Renal cortical epithelial cell (primary cell): ENCODE measurements at regions not wholly inside any gene's neighbourhood (a gene's known extent, or its start where the extent isn't known, plus 50 kb on each side); places are given as distances from the start of the nearest gene placed in this dataset.

Experiments used
- DNase-seq: peaks from one replicate; pipeline ENCODE4 v3.0.0-alpha.2; 2011; ENCODE audit warnings: low read depth

DNA sequence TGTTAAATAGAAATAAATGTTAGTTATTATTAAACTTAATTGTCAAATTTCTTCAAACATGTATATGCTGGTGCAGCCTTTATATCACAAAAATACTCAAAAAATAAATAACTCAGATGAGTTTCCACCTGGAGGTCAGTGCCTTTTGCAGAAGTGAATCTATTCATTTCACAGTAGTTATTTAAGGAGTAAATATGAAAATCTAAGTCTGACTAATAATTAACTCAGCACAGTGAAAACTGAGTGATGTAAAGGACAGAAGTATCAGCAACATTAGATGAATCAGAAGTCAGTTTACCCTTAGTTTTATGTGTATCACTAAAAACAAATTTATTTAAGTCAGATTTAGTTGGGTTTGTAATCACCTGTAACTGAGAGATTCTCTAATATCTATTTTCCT, 2135.4 kb downstream of the MRPL39 start:
- DNase-seq: no peak

DNA sequence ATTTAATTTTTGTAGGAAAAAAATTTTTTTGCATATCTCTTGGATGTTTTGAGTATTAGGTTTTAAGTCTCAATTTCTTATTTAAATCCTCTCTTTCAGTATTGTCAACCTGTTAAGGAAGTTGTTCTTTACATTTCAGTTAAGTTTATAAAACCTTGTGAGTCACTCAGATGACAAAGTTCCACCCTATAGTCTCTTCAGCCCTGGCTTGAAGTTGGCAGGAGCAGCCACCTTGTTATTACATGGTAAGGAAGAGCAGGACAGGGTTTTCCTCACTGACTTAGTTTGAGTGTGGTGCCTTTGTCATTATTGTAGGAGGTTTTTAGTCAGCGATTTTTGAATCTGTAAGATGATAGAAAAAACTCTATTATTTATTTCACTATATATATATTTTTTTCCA, 2143.9 kb downstream of the MRPL39 start:
- no peak for DNase-seq

GRCh38 chr21:23455676-23456075, 2151.6 kb downstream of the MRPL39 start:
- DNase-seq: no peak

DNA sequence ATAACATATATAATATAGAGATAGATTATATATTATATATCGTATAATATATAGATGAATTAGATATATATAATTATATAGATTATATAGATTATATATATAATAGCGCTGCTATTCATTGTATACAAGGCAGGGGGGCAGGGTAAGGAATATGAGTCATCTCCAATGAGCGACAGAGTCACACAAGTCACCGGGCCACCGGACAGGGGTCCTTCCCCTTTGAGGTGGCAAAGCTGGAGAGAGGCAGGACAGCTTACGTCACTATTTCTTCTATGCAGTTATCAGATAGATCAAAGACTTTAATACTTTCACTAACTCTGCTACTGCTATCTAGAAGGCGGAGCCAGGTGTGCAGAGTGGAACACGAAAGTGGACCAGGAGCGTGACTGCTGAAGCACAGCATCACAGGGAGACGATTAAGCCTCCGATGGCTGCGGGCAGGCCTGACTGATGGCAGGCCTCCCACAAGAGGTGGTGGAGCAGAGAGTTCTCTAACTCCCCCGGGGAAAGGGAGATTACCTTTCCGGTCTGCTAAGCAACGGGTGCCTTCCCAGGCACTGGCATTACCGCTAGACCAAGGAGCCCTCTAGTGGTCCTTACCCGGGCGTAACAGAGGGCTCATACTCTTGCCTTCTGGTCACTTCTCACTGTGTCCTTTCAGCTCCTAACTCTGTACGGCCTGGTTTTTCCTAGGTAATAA, 2154.7 kb downstream of the MRPL39 start:
- DNase-seq: no peak

DNA sequence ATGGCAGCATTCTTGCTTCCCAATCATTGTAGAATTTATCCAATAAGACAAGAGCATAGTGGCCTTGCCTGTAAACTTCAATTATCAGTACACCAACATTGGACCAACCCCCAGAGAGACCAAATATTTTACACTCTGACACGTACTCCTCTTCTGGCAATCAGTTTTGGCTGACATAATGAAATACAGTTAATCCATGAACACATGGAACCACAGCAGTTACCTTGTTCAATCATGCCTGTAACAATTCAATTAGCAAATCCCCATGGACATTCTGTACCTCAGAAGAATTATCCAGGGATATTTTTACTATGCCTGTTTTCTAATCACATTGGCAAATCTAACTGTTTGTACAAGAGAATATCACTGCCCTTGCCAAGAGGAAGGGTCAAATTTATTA, 2162.0 kb downstream of the MRPL39 start:
- no peak for DNase-seq

GRCh38 chr21:23438081-23438480, 2169.2 kb downstream of the MRPL39 start:
- no peak for DNase-seq

- DNase-seq: no peak
Observed at GRCh38 chr21:23402929-23403520, 2204.3 kb downstream of the MRPL39 start.

- no peak for DNase-seq
Observed at GRCh38 chr21:23401278-23401677, 2206.0 kb downstream of the MRPL39 start.

GRCh38 chr21:23398726-23399125, 2208.6 kb downstream of the MRPL39 start:
- no peak for DNase-seq

GRCh38 chr21:23394458-23394857, 2212.8 kb downstream of the MRPL39 start:
- no peak for DNase-seq

GRCh38 chr21:23384679-23385078, 2222.6 kb downstream of the MRPL39 start:
- DNase-seq: no peak

GRCh38 chr21:23374155-23374554, 2233.1 kb downstream of the MRPL39 start:
- no peak for DNase-seq

DNA sequence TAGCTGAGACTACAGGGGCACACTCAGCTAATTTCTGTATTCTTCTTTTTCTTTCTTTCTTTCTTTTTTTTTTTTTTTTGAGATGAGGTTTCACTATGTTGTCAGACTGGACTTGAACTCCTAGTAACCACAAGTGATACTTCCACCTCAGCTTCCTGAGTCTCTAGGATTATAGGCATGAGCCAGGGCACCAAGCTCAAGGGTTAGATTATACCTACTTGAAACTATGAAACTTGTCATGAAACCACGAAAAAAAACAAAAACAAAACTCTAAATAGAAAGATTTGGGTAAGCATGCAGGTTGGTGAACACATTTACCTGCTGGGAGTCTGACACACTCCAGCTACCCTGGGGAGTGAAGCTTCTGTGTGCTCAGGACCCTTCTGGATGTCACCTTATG, 2250.4 kb downstream of the MRPL39 start:
- DNase-seq: no peak

DNA sequence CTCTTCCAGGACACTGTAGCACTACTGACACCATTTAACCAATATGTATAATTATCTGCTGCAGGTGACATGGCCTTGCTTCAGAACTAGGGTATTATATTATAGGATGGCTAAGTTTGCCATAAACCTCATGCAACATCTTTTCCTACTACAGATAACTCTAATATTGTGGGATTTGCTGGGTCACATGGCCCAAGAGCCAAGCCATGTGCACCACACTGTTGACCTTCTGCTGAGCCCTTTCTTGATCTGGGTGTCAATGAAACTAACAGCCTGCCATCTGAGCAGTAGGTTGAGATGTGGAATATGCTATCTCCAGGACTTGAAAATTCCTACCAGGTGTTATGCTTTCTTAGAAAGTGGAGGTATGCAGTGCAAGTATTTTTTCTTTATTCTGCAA, 2291.1 kb downstream of the MRPL39 start:
- DNase-seq: no peak

DNA sequence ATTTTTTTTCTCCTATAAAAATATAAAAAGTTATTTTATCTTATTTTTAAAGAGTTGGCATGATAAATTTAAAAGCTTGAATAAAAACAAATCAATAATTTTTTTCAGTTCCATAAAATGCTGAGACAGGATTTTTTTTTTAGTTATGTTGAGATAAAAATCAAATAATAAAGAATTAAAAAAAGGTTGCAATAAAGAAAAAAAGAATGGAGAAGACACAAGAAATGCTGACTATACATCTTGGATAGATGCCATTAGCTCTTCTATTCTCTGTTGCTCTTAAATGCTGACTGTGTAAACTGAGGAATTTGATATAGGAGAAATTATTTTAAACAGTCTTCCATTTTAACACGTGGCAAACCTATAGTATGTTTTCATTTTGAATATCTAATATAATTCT, 2298.5 kb downstream of the MRPL39 start:
- DNase-seq: no peak

DNA sequence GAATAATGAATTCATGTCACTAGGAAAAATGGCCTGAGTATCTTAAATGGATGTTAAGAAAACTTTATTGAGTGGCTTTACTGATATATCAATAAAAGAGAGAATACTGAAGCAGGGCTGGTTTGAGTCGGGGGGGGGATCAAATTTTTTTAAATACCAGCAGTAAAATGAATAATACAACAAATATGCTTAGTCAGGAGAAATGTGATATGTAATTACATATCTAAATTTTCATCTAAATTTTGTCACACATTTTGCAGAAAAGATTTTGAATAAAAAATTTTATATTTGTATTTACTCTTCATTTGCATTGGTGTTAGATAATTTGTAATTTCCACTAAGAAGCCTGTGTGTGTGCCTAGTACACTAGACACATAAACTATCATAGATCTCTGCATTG, 2300.2 kb downstream of the MRPL39 start:
- no peak for DNase-seq

- DNase-seq: no peak
Observed at GRCh38 chr21:23292292-23292691, 2294.1 kb downstream of the NCAM2 start.

DNA sequence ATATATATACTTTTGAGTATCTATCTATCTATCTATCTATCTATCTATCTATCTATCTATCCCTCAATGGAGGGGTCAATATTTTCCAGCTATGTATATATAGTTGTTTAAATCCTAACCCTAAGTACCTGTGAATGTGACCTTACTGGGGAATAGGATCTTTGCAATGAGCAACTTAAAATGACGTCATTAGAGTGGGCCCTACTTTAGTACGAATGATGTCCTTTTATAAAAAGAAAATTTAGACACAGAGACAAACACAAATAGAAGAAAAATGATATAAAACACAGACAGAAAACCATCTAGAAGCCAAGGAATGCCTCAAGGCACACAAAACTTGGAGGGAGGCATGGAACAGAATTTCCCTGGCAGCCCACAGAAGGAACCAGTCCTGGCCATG, 2283.7 kb downstream of the NCAM2 start:
- no peak for DNase-seq

DNA sequence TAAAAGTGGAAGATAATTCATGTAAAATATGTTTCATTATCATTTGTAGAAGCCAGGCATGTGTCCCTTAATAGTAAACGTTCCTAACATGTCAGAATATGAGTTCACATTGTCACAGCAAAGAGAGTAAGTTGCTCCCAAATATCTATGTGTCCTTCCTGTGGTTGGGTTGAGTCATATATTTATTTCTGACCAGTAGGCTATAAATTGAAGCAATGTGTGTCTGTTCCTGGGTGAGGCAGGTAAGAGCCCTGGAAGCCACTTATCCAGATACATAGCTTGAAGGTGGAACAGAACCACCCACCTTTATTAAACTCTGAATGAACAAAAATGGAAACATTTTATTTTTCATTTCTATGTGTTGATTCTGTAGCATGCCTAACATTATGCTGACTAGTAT, 2251.6 kb downstream of the NCAM2 start:
- DNase-seq: no peak

DNA sequence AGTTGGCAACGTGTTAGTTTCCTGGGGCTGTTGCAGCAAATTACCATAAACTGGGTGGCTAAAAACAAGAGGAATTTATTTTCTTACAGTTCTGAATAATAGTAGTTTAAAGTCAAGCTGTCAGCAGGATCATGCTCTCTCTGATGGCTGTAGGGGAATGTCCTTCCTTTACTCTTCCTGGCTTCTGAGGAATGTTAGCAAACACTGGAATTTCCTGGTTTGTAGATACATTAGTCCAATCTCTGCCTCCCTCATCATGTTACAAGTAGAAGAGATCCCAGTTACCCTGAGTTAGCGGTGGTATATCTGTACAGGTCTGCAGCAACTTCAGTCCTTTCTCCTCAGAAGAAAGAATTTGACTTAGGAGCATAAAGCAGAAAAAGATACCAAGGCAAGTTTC, 2249.1 kb downstream of the NCAM2 start:
- no peak for DNase-seq

DNA sequence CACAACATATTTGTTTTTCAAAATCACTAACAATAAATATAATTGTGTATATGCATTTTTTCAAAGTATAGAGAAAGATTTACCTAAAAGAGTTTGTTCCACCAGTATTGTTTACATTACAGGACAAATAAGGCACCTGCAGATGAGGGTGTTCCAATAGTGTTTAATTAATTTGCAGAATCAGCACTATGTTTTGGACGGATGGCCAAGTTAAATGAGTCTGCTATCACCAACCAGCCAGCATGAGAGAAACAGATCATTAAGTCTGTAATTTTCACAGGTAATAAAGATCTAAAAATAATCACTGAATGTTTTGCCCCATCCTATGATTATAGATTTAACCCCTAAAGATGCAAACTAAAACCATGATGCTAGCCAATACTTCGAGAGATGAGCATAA, 2247.0 kb downstream of the NCAM2 start:
- no peak for DNase-seq

- no peak for DNase-seq
Observed at GRCh38 chr21:23223882-23224281, 2225.7 kb downstream of the NCAM2 start.

DNA sequence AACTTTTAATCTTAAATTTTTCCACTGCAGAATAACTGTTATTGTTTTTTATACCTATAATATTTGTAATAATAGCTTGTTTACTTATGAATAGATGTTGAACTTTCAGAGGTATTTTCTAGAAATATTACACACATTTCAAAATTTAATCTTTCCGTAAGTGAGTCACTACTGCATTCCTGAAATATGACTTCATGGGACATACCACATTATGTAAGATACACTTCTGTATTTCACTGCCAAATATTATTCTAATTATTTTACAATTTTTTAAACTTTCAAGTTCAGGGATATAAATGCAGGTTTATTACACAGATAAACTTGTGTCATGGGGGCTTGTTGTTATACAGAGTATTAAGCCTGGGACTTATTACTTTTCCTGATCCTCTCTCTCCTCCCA, 2220.5 kb downstream of the NCAM2 start:
- no peak for DNase-seq

- no peak for DNase-seq
Observed at GRCh38 chr21:23217597-23217996, 2219.4 kb downstream of the NCAM2 start.
